NCI-H82 treated with DMSO at 0.1 percent for 48 hours (cell line): ENCODE measurements at regions not wholly inside any gene's neighbourhood (a gene's known extent, or its start where the extent isn't known, plus 50 kb on each side); places are given as distances from the start of the nearest gene placed in this dataset.
"Not testable (repeated sequence)": the region's sequence is repeated elsewhere in the genome, so short reads cannot be mapped to it uniquely, and the experiment has no call there.

Source experiments
- DNase-seq: peaks from one replicate; lab custom pipeline; 2025; ENCODE audit not compliant: unreplicated experiment; lab: John Stamatoyannopoulos, UW

- peak; percentile 20 for DNase-seq
These were observed 125.8 kb downstream of the MRPL14 start for GRCh38 chr6:44001318-44002066.

GRCh38 chr6:44000164-44000842, 126.9 kb downstream of the MRPL14 start:
- no peak for DNase-seq

GRCh38 chr6:43999628-44000027, 127.6 kb downstream of the MRPL14 start:
- no peak for DNase-seq

- DNase-seq: not testable (repeated sequence)
These were observed 128.5 kb downstream of the MRPL14 start for GRCh38 chr6:43998592-43999243.

GRCh38 chr6:43997990-43998585, 129.2 kb downstream of the MRPL14 start:
- DNase-seq: not testable (repeated sequence)

- DNase-seq: no peak
These were observed 129.9 kb downstream of the MRPL14 start for GRCh38 chr6:43997345-43997677.

- peak; percentile 63 for DNase-seq
These were observed 130.5 kb downstream of the MRPL14 start for GRCh38 chr6:43996618-43997344.

GRCh38 chr6:43995137-43995536, 132.1 kb downstream of the MRPL14 start:
- DNase-seq: no peak

- DNase-seq: no peak
These were observed 133.2 kb downstream of the MRPL14 start for GRCh38 chr6:43993881-43994523.

- DNase-seq: no peak
These were observed 134.2 kb downstream of the MRPL14 start for GRCh38 chr6:43992783-43993644.

- DNase-seq: no peak
These were observed 135.1 kb downstream of the MRPL14 start for GRCh38 chr6:43992126-43992663.

GRCh38 chr6:43990627-43991619, 136.3 kb downstream of the MRPL14 start:
- peak; percentile 55 for DNase-seq

- DNase-seq: no peak
These were observed 137.0 kb downstream of the MRPL14 start for GRCh38 chr6:43990275-43990626.

- DNase-seq: no peak
These were observed 137.6 kb downstream of the MRPL14 start for GRCh38 chr6:43989581-43990146.

GRCh38 chr6:43988801-43989200, 138.5 kb downstream of the MRPL14 start:
- no peak for DNase-seq

- DNase-seq: no peak
These were observed 139.3 kb downstream of the MRPL14 start for GRCh38 chr6:43987838-43988439.

- DNase-seq: no peak
These were observed 141.0 kb downstream of the MRPL14 start for GRCh38 chr6:43986177-43986825.
